ENCODE measurements at regions not wholly inside any gene's neighbourhood (a gene's known extent, or its start where the extent isn't known, plus 50 kb on each side); places are given as distances from the start of the nearest gene placed in this dataset.

DNA sequence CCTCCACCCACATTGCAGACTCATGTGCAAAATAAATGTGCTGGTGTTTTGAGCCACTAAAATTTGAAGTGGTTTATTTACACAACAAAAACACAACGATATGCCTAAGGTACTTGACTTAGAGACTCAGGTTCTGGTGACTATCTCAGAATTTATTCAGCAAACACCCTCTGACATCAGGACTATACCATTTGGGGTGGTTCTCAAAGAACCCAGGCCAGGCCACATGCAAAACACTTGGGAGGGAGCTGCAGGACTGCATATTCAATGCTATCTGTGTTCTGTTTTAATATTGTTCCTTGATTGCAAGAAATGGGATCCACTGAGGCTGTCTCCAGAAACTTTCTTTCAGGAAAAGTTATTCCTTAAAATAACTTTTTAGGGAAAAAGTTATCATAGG lies 91.6 kb downstream of the LINC00237 start:
- TF ChIP-seq, protein P1, sequence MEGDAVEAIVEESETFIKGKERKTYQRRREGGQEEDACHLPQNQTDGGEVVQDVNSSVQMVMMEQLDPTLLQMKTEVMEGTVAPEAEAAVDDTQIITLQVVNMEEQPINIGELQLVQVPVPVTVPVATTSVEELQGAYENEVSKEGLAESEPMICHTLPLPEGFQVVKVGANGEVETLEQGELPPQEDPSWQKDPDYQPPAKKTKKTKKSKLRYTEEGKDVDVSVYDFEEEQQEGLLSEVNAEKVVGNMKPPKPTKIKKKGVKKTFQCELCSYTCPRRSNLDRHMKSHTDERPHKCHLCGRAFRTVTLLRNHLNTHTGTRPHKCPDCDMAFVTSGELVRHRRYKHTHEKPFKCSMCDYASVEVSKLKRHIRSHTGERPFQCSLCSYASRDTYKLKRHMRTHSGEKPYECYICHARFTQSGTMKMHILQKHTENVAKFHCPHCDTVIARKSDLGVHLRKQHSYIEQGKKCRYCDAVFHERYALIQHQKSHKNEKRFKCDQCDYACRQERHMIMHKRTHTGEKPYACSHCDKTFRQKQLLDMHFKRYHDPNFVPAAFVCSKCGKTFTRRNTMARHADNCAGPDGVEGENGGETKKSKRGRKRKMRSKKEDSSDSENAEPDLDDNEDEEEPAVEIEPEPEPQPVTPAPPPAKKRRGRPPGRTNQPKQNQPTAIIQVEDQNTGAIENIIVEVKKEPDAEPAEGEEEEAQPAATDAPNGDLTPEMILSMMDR (conservative IDR thresholded peaks at IDR 0.05; ENCODE audit: low read depth, low read length), result no peak
- no peaks in the 10 kb centered on the region for H3K27me3 ChIP-seq (ENCODE audit: insufficient read depth, low read depth)
- H3K36me3 ChIP-seq (ENCODE audit: insufficient read depth), result no peaks in the 10 kb centered on the region
- no peak overlapping the region for H3K4me3 ChIP-seq (IDR thresholded peaks at IDR 0.05; ENCODE audit: insufficient read depth, low read depth, low read length)
- H3K27ac ChIP-seq, result no peak overlapping the region
- H3K9ac ChIP-seq, result no peak overlapping the region
- no peaks in the 10 kb centered on the region for H4K20me1 ChIP-seq (ENCODE audit: insufficient read depth)
- H3K79me2 ChIP-seq (ENCODE audit: insufficient read depth, low read depth), result no peaks in the 10 kb centered on the region
- no peak overlapping the region for H3K4me2 ChIP-seq
- no peak overlapping the region for H2AFZ ChIP-seq (ENCODE audit: low read depth)
- H3K4me1 ChIP-seq (ENCODE audit: low read depth, poor library complexity, severe bottlenecking), result no peaks in the 10 kb centered on the region

DNA sequence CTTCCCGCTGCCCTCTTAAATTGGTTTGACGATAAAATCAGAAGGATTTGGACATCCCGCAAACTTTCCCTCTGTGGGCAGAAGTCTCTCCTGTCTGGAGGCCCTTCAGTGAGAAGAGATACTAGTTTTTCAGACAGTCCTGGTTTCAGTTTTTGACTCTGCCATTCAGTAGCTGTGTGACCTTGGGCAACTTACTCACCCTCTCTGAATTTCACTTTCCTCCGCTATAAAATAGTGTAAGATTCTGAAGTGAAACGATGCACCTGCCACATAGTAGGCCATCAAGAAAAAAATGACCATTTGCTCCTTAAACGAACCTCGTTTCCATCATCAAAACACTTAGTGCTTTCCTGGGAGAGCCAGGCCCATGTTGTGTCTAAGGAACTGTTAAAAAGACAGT lies 97.2 kb downstream of the LINC00237 start:
- Histone ChIP-seq H3K4me1 (ENCODE audit: low read depth, poor library complexity, severe bottlenecking) (no peaks in the 10 kb centered on the region), H3K36me3 (ENCODE audit: insufficient read depth) (no peaks in the 10 kb centered on the region), H2AFZ (ENCODE audit: low read depth) (no peak overlapping the region), H3K79me2 (ENCODE audit: insufficient read depth, low read depth) (no peaks in the 10 kb centered on the region), H3K27ac (no peak overlapping the region), H3K27me3 (ENCODE audit: insufficient read depth, low read depth) (no peaks in the 10 kb centered on the region), H4K20me1 (ENCODE audit: insufficient read depth) (no peaks in the 10 kb centered on the region), H3K4me3 (IDR thresholded peaks at IDR 0.05; ENCODE audit: insufficient read depth, low read depth, low read length) (no peak overlapping the region), H3K4me2 (no peak overlapping the region), H3K9ac (no peak overlapping the region)
- TF ChIP-seq, protein P1 (conservative IDR thresholded peaks at IDR 0.05; ENCODE audit: low read depth, low read length), result no peak

DNA sequence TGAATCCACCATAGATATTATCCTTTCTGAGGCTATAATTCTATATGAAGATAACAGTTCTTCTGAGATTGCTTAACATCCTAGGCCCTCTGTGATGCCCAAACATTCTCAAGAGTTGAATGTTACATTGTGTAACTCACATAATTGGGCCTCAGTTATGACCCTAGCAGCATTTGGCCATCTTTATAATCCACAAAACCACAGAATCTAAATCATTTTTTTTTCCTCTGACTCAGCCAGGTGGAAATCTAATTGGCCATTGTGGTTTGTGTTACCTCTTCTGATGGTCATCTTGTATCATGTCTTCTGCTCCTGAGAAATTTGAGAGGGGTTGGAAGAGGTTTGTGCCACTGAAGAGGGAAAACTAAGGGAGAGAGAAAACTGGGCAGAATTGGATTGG lies 99.5 kb downstream of the LINC00237 start:
- no peaks in the 10 kb centered on the region for H3K4me1 ChIP-seq (ENCODE audit: low read depth, poor library complexity, severe bottlenecking)
- H3K4me3 ChIP-seq (IDR thresholded peaks at IDR 0.05; ENCODE audit: insufficient read depth, low read depth, low read length), result no peak overlapping the region
- no peak overlapping the region for H3K9ac ChIP-seq
- H3K4me2 ChIP-seq, result no peak overlapping the region
- H3K79me2 ChIP-seq (ENCODE audit: insufficient read depth, low read depth), result no peaks in the 10 kb centered on the region
- H3K36me3 ChIP-seq (ENCODE audit: insufficient read depth), result no peaks in the 10 kb centered on the region
- no peak overlapping the region for H3K27ac ChIP-seq
- no peaks in the 10 kb centered on the region for H3K27me3 ChIP-seq (ENCODE audit: insufficient read depth, low read depth)
- TF ChIP-seq, protein P1 (conservative IDR thresholded peaks at IDR 0.05; ENCODE audit: low read depth, low read length), result no peak
- H2AFZ ChIP-seq (ENCODE audit: low read depth), result no peak overlapping the region
- H4K20me1 ChIP-seq (ENCODE audit: insufficient read depth), result no peaks in the 10 kb centered on the region

DNA sequence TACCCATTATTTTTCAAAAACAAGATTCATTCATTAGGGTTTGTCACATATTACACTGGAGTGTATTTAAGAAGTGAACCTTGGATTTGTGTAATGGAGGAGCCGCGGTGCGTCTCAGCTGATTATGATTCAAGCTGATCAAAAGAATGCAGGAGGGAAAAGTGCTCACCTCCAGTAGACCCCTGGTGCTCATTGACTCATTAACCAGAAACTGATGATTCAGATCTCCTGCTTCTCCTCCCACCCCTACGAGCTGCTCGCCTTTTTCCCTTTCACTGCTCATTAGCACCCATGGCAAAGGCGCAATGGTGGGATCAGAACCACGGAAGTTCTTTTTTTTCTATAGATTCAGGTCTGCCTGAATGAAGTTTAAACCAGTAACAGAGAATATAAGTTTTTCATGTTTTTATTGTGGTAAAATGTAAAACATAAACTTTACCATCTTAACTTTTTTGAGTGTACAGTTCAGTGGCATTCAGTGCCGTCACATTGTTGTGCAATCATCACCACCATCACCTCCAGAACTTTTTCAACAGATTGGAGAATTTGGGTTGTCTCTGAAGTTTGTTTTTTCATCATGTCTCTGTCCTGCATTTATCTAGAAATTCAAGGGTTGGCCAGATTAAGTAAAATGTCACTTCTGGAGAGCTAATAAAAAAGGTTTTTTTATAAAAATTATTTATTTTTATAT lies 101.6 kb downstream of the LINC00237 start:
- no peak overlapping the region for H2AFZ ChIP-seq (ENCODE audit: low read depth)
- no peak overlapping the region for H3K4me3 ChIP-seq (IDR thresholded peaks at IDR 0.05; ENCODE audit: insufficient read depth, low read depth, low read length)
- no peak overlapping the region for H3K9ac ChIP-seq
- no peak overlapping the region for H3K27ac ChIP-seq
- H3K36me3 ChIP-seq (ENCODE audit: insufficient read depth), result no peaks in the 10 kb centered on the region
- H4K20me1 ChIP-seq (ENCODE audit: insufficient read depth), result no peaks in the 10 kb centered on the region
- no peaks in the 10 kb centered on the region for H3K27me3 ChIP-seq (ENCODE audit: insufficient read depth, low read depth)
- H3K79me2 ChIP-seq (ENCODE audit: insufficient read depth, low read depth), result no peaks in the 10 kb centered on the region
- no peaks in the 10 kb centered on the region for H3K4me1 ChIP-seq (ENCODE audit: low read depth, poor library complexity, severe bottlenecking)
- H3K4me2 ChIP-seq, result no peak overlapping the region
- TF ChIP-seq, protein P1 (conservative IDR thresholded peaks at IDR 0.05; ENCODE audit: low read depth, low read length), result no peak
